Natural killer cell (primary cell): ENCODE measurements at regions not wholly inside any gene's neighbourhood (a gene's known extent, or its start where the extent isn't known, plus 50 kb on each side); places are given as distances from the start of the nearest gene placed in this dataset.

Experiments
- ATAC-seq, 3 donors: fragments of 150-1000 bp in 2 of 3; fragments of 200-7000 bp in 1 of 3; cut with Tn5 transposase; 1 replicate in 1 of 3; 2 replicates in 2 of 3; pipeline ENCODE4 v1.10.0; 2021; ENCODE audit warnings: mild to moderate bottlenecking in 2 of 3, moderate library complexity in 2 of 3
- DNase-seq, 2 donors: peaks; one replicate each; pipeline versions ENCODE4 v3.0.0 to v3.0.0-alpha.2; 2013 to 2021; ENCODE audit warnings: mixed read lengths in 1 of 2
- H3K27ac ChIP-seq: one replicate; pipeline ENCODE4 v1.5.1; 2013; ENCODE audit warnings: mild to moderate bottlenecking, low read length
- H3K27me3 ChIP-seq: one replicate; pipeline ENCODE4 v1.6.1; 2013; ENCODE audit warnings: low read length; ENCODE audit not compliant: control insufficient read depth, insufficient read depth
- H3K36me3 ChIP-seq: one replicate; pipeline ENCODE4 v1.6.1; 2013; ENCODE audit warnings: low read length; ENCODE audit not compliant: control insufficient read depth, insufficient read depth
- H3K4me1 ChIP-seq: one replicate; pipeline ENCODE4 v1.6.1; 2013; ENCODE audit warnings: low read length; ENCODE audit not compliant: control insufficient read depth, insufficient read depth
- H3K4me3 ChIP-seq: one replicate; pipeline ENCODE4 v1.5.1; 2013; ENCODE audit warnings: low read length
- H3K9me3 ChIP-seq: one replicate; pipeline ENCODE4 v1.6.1; 2013; ENCODE audit warnings: low read length; ENCODE audit not compliant: control insufficient read depth, insufficient read depth
- H3K27ac Mint-ChIP-seq, 2 donors: one replicate each; pipeline ENCODE4 v1.8.0; 2022; ENCODE audit warnings: mild to moderate bottlenecking in 2 of 2, mixed read lengths in 2 of 2, moderate library complexity in 1 of 2
- H3K27me3 Mint-ChIP-seq, 2 donors: one replicate each; pipeline ENCODE4 v1.8.0; 2022; ENCODE audit warnings: low read depth in 2 of 2, mixed read lengths in 2 of 2
- H3K36me3 Mint-ChIP-seq: one replicate; pipeline ENCODE4 v1.8.0; 2022; ENCODE audit warnings: mixed read lengths
- H3K4me1 Mint-ChIP-seq, 2 donors: one replicate each; pipeline ENCODE4 v1.8.0; 2022; ENCODE audit warnings: mixed read lengths in 2 of 2
- H3K4me3 Mint-ChIP-seq: one replicate; pipeline ENCODE4 v1.8.0; 2022; ENCODE audit warnings: mild to moderate bottlenecking, moderate library complexity, mixed read lengths
- H3K9me3 Mint-ChIP-seq, 2 donors: one replicate each; pipeline ENCODE4 v1.8.0; 2022; ENCODE audit warnings: mixed read lengths in 2 of 2
- WGBS: methylation state at CpG from one replicate; pipeline ENCODE4 v1.1.7; 2013; ENCODE audit warnings: missing lambda C conversion rate; ENCODE audit not compliant: insufficient coverage; 5-methylcytosine and 5-hydroxymethylcytosine counted together
- intact Hi-C: fragments of 100-400 bp; cut with micrococcal nuclease; formaldehyde crosslinking; loops from one replicate; pipeline ENCODE4 v1.14.2; 2022
- TF ChIP-seq, protein P1 (sequence below): fragments of 200-600 bp; IDR thresholded peaks from one replicate; pipeline ENCODE4 v1.8.0; 2022; ENCODE audit warnings: antibody characterized with exemption

DNA sequence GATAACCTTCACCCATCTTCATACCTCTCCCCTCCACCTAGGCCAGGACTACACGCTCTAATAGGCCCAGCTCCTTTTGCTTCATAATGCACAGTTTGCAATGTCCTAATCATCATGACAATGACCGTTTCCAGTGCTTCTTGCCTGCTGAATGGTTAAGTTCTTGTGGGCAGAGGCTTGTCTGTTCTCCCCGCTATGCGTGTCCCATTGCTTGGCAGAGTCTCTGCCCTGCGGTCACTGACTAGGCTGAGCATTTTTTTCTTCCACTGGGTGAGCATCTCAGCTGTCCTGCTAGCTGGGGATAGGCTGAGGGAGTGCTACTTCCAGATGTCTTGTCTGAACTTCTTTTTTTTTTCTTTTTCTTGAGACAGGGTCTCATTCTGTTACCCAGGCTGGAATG lies 314.7 kb downstream of the UQCRFS1 start:
- Mint-ChIP-seq H3K9me3 (no peaks in the 10 kb centered on the region), H3K27ac (no peak overlapping the region), H3K36me3 (no peaks in the 10 kb centered on the region), H3K27me3 (no peaks in the 10 kb centered on the region), H3K4me1 (no peaks in the 10 kb centered on the region), H3K4me3 (no peak overlapping the region)
- no peak for DNase-seq
- H3K4me3 ChIP-seq, result no peak overlapping the region
- no peaks in the 10 kb centered on the region for H3K36me3 ChIP-seq
- WGBS, result 70% methylated on average over 5 of the region's 5 CpGs
- no peaks in the 10 kb centered on the region for H3K27me3 ChIP-seq
- ATAC-seq, result no peak
- no peaks in the 10 kb centered on the region for H3K4me1 ChIP-seq
- H3K9me3 ChIP-seq, result no peaks in the 10 kb centered on the region
- intact Hi-C loops, result no loop called here
- no peak overlapping the region for H3K27ac ChIP-seq
- TF ChIP-seq, protein P1, sequence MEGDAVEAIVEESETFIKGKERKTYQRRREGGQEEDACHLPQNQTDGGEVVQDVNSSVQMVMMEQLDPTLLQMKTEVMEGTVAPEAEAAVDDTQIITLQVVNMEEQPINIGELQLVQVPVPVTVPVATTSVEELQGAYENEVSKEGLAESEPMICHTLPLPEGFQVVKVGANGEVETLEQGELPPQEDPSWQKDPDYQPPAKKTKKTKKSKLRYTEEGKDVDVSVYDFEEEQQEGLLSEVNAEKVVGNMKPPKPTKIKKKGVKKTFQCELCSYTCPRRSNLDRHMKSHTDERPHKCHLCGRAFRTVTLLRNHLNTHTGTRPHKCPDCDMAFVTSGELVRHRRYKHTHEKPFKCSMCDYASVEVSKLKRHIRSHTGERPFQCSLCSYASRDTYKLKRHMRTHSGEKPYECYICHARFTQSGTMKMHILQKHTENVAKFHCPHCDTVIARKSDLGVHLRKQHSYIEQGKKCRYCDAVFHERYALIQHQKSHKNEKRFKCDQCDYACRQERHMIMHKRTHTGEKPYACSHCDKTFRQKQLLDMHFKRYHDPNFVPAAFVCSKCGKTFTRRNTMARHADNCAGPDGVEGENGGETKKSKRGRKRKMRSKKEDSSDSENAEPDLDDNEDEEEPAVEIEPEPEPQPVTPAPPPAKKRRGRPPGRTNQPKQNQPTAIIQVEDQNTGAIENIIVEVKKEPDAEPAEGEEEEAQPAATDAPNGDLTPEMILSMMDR, result no peak

DNA sequence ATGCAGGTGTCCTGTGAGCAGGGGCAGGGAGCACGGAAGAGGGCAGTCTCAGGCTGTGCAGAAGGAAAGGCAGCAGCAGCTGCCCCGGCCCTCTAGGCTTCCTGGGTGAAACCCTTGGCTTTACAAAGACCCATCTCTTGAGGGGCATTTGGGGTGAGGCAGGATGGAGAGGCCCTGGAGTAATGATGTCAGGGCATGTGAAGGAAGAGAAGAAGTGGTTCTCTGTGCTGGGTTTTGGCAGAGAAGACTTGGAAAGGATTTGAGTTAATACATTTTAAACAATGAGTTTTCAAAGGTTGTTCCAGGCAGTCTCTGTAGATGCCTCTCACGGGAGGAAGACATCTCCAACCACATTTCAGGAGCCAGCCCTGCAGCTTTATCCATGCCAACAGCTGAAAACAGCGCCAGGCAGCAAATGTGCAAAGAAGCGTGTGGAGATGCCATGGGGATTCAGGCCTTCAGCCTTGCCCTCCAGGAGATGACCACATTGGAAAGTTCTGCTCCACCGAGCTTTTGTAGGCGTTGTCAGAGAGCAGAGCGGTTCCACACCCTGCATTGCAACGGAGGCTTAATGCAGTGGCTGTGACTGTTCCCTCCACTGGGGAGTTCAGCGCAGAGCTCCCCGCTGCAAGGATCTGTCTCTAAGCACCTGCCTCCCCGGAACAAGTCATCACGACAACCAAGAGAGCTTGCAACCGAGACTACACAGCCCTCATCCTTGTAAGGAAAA lies 322.8 kb downstream of the UQCRFS1 start:
- Histone ChIP-seq H3K4me1 (no peaks in the 10 kb centered on the region), H3K4me3 (no peak overlapping the region), H3K36me3 (no peaks in the 10 kb centered on the region), H3K9me3 (no peaks in the 10 kb centered on the region), H3K27me3 (no peaks in the 10 kb centered on the region), H3K27ac (no peak overlapping the region)
- no peak overlapping the region for H3K4me3 Mint-ChIP-seq
- no peaks in the 10 kb centered on the region for H3K4me1 Mint-ChIP-seq
- no peaks in the 10 kb centered on the region for H3K36me3 Mint-ChIP-seq
- intact Hi-C loops, result no loop called here
- TF ChIP-seq, protein P1, result no peak
- no peak for ATAC-seq
- H3K27ac Mint-ChIP-seq, result no peak overlapping the region
- H3K9me3 Mint-ChIP-seq, result no peaks in the 10 kb centered on the region
- peaks cover 0 to 7% of the 10 kb centered on the region in 2 donors for H3K27me3 Mint-ChIP-seq
- WGBS, result 74% methylated on average over 14 of the region's 14 CpGs
- DNase-seq, result no peak

DNA sequence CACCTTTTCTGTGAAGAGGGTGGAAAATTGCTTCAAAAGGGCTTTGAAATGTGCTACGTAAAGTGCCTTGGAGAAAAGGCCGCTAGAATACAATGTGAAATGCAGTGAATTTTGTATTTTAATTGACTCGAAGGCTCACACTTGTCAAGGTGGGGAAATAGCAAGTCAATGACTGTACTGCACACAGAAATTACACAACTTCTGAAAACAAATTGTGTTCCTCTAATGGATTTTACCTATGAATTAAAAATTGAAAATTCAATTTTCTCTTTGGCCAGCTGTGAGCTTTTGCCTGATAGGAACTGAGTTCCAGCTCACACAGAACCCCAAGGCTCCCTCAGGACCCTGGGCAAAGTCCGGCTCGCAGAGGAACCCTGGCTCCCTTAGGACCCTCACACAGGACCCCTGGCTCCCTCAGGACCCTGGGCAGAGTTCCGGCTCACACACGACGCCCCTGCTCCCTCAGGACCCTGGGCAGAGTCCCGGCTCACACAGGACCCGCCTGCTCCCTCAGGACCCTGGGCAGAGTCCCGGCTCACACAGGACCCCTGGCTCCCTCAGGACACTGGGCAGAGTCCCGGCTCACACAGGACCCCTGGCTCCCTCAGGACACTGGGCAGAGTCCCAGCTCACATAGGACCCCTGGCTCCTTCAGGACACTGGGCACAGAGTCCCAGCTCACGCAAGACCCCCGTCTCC lies 324.9 kb downstream of the UQCRFS1 start:
- Mint-ChIP-seq H3K27me3 (peaks cover 3 to 14% of the 10 kb centered on the region in 2 donors), H3K36me3 (no peaks in the 10 kb centered on the region), H3K4me3 (no peak overlapping the region), H3K9me3 (no peaks in the 10 kb centered on the region), H3K4me1 (no peaks in the 10 kb centered on the region), H3K27ac (no peak overlapping the region)
- no peaks in the 10 kb centered on the region for H3K9me3 ChIP-seq
- H3K4me1 ChIP-seq, result no peaks in the 10 kb centered on the region
- no peaks in the 10 kb centered on the region for H3K36me3 ChIP-seq
- TF ChIP-seq, protein P1, result no peak
- intact Hi-C loops, result no loop called here
- H3K27me3 ChIP-seq, result no peaks in the 10 kb centered on the region
- 59% methylated on average over 13 of the region's 14 CpGs for WGBS
- no peak overlapping the region for H3K27ac ChIP-seq
- no peak overlapping the region for H3K4me3 ChIP-seq
- ATAC-seq (no peak), DNase-seq (no peak)
